Astrocyte of the cerebellum (primary cell): ENCODE measurements at regions not wholly inside any gene's neighbourhood (a gene's known extent, or its start where the extent isn't known, plus 50 kb on each side); places are given as distances from the start of the nearest gene placed in this dataset.

Experiments
- DNase-seq: peaks from one replicate; pipeline ENCODE4 v3.0.0-alpha.2; 2011; ENCODE audit warnings: low read depth
- H3K4me3 ChIP-seq: 2 replicates; pipeline ENCODE4 v1.5.1; 2011; ENCODE audit warnings: mild to moderate bottlenecking, low read depth, low read length, moderate library complexity
- in situ Hi-C: cut with HindIII; loops from 2 replicates; pipeline ENCODE4 v1.10.0; 2017; ENCODE audit warnings: low sequenced_read_pairs
- TF ChIP-seq, protein P1 (sequence below): IDR thresholded peaks from 2 replicates; pipeline ENCODE4 v1.5.1; 2012; ENCODE audit warnings: low read length, low read depth, moderate library complexity, mild to moderate bottlenecking; ENCODE audit errors: missing control alignments

DNA sequence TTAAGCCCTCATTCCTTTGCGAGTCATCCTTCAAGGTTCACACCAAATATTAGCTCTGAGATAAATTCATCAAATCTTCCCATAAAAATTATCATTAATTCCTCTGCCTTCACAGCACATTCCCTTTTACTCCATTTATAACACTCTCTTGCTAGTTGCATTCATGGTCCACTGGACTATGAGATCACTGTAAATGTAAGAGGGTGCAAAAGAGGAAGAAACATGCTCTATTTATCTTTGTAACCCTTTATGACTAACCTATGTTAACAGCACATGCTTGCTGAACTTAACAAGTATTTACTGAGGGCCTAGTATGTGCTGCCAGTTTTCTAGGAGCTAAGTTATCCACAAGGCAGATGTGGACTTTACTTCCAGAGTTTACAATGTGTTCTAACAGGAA, 86.7 kb upstream of the TMEM168 start:
- DNase-seq, result no peak
- in situ Hi-C loops, result no loop called here
- TF ChIP-seq, protein P1, sequence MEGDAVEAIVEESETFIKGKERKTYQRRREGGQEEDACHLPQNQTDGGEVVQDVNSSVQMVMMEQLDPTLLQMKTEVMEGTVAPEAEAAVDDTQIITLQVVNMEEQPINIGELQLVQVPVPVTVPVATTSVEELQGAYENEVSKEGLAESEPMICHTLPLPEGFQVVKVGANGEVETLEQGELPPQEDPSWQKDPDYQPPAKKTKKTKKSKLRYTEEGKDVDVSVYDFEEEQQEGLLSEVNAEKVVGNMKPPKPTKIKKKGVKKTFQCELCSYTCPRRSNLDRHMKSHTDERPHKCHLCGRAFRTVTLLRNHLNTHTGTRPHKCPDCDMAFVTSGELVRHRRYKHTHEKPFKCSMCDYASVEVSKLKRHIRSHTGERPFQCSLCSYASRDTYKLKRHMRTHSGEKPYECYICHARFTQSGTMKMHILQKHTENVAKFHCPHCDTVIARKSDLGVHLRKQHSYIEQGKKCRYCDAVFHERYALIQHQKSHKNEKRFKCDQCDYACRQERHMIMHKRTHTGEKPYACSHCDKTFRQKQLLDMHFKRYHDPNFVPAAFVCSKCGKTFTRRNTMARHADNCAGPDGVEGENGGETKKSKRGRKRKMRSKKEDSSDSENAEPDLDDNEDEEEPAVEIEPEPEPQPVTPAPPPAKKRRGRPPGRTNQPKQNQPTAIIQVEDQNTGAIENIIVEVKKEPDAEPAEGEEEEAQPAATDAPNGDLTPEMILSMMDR, result no peak
- no peak overlapping the region for H3K4me3 ChIP-seq

DNA sequence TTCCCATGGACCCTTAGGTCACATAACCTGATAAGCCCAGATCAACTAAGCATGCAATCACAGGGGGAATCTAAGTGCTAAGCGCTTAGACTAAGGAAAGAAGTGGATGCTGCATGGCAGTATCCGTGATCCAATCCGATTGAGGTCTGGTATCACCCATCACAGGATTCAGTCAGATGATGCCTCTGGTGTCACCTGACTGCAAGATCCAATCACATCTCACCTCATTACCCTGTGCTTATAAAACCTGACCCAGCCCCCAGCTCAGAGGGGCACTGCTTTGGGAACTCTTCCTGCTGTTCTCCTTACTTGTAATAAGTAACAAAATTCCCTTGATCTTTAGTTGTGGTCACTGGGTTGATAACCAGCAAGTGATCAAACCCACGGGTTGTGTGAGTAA, 84.7 kb upstream of the TMEM168 start:
- H3K4me3 ChIP-seq, result no peak overlapping the region
- TF ChIP-seq, protein P1, result no peak
- DNase-seq, result no peak
- in situ Hi-C loops, result no loop called here

DNA sequence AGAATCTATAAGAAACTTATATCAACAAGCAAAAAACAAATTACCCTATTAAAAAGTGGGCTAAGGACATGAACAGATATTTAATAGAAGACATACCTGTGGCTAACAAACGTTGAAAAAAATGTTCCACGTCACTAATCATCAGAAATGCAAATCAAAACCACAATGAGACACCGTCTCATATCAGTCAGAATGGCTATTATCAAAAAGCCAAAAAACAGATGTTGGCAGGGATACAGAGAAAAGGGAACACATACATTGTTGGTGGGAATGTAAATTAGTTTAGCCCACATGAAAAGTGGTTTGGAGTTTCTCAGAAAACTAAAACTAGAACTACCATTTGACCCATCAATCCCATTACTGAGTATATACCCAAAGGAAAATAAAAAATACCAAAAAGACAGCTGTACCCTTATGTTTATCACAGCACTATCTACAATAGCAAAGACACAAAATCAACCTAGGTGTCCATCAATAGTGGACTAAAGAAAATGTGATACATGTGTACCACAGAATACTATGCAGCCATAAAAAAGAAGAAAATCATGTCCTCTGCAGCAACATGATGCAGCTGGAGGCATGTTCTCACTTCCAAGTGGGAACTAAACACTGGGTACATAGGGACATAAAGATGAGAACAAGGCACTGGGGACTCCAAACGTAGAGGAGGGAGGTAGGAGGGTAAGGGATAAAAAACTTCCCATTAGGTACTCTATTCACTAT, 83.8 kb upstream of the TMEM168 start:
- no peak overlapping the region for H3K4me3 ChIP-seq
- DNase-seq, result peak; percentile 82
- TF ChIP-seq, protein P1, result no peak
- in situ Hi-C loops, result no loop called here

DNA sequence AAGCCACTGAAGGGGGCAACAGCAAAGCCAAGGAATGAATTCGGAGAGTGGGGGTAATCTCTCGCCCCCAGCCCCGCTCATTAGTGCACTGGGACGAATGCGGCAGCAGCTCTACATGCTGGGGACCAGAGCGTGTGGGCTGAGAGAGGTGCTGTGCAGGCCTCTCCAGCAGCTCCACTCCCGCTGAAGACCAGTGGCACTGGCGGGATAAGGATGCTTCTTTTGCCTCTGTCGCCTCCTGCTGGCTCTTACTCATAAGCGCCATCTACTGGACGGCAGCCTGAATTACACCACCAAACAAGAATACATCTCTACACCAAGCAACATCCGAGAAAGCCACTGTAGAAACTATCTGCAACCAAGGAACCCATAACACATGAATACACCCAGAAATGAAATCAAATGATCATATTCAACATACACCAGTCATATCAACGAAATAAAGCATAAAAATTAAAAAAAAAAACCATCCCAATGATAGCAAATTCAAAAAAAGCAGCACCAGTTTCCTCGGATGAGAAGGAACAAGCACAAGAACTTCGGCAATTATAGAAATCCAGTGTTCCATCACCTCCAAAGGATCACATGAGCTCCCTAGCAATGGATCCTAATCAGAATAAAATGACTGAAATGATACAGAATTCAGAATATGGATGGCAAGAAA, 79.0 kb upstream of the TMEM168 start:
- no peak for DNase-seq
- no peak overlapping the region for H3K4me3 ChIP-seq
- in situ Hi-C loops, result no loop called here
- TF ChIP-seq, protein P1, result peak; percentile 78

DNA sequence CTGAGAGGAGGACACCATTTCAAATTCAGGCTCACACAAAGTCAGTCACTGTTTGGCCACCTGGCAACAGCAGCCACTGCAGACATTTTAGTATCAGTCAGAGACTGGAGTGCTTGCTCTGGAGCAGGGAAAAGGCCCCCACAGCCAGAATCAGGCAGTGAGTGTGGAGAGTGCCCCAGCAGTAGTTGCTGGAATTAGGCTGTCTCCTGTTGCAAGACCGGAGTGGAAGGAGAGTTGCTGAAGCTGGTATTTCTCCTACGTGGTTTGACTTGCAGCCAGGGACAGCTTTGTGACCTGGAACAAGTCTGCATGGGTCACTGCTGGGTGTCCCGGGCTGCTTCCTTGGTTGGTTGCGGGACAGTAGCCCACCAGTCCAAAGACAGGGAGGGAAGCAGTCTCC, 78.4 kb upstream of the TMEM168 start:
- TF ChIP-seq, protein P1, result no peak
- no peak overlapping the region for H3K4me3 ChIP-seq
- in situ Hi-C loops, result no loop called here
- DNase-seq, result no peak

DNA sequence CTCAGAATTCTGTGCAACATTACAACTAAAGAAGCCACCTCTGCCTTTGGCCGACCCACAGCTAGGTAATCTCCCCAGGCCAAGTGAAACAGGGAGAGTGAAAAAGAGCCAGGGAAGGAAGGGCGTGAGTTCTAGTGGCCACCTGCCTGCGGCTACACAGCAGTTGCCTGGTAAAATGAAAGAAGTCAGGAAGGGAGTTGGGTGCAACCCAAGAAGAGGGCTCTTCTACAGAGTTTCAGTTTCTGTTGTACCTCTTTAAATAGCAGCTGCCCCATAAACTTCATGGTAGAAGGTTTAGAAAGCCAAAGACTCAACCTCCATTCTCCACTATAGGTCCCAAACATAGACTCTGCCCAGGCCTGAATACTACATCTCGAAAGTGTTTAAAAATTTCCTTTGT, 76.2 kb upstream of the TMEM168 start:
- no peak for DNase-seq
- TF ChIP-seq, protein P1, result no peak
- in situ Hi-C loops, result no loop called here
- no peak overlapping the region for H3K4me3 ChIP-seq
